ENCODE measurements at regions not wholly inside any gene's neighbourhood (a gene's known extent, or its start where the extent isn't known, plus 50 kb on each side); places are given as distances from the start of the nearest gene placed in this dataset.

DNA sequence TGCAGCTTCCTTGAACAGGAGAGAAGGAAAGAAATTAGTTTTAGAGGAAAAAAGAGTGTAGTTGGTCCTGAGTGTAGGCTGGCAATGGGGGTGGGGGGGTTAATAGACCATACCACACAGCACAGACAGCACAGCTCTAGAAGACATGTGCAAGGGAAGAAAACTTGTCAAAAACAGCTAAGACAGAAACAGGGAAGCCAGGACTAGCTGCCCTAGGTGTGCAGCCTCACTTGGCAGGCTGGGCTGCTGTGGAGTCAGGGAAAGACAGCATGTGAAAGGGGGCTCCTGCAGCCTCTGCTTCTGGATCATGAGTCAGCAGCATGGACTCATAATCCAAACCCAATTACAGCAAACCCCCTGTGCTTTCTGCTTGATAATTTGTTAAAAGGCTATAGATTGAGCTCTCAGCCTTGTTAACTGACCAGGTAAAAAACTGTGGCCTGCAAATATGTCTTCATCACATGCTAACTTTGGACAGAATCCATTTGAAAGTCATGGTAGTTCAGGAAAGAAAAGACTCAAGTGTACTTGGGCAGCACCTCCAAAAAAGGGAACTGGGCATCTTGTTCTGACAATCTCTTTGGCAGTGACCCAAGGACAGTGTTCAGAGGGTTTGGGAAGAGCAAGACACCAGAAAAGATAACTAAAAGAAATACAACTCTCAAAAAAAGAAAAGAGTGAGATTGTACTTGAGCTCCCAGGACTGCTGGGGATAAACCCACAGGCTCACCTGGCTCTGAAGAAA is 142.2 kb upstream of the VWC2 start:
- TF ChIP-seq, protein P1, sequence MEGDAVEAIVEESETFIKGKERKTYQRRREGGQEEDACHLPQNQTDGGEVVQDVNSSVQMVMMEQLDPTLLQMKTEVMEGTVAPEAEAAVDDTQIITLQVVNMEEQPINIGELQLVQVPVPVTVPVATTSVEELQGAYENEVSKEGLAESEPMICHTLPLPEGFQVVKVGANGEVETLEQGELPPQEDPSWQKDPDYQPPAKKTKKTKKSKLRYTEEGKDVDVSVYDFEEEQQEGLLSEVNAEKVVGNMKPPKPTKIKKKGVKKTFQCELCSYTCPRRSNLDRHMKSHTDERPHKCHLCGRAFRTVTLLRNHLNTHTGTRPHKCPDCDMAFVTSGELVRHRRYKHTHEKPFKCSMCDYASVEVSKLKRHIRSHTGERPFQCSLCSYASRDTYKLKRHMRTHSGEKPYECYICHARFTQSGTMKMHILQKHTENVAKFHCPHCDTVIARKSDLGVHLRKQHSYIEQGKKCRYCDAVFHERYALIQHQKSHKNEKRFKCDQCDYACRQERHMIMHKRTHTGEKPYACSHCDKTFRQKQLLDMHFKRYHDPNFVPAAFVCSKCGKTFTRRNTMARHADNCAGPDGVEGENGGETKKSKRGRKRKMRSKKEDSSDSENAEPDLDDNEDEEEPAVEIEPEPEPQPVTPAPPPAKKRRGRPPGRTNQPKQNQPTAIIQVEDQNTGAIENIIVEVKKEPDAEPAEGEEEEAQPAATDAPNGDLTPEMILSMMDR (IDR thresholded peaks at IDR 0.05): no peak
- no peak for TF ChIP-seq EZH2phosphoT487 (IDR thresholded peaks at IDR 0.05)
